Fibroblast of the conjunctiva (primary cell): ENCODE measurements at regions not wholly inside any gene's neighbourhood (a gene's known extent, or its start where the extent isn't known, plus 50 kb on each side); places are given as distances from the start of the nearest gene placed in this dataset.
"Not testable (repeated sequence)": the region's sequence is repeated elsewhere in the genome, so short reads cannot be mapped to it uniquely, and the experiment has no call there.

Source experiments
- DNase-seq: peaks from one replicate; pipeline ENCODE4 v3.0.0-alpha.2; 2010; ENCODE audit warnings: low read depth

GRCh38 chr18:55735969-55736368, 148.0 kb upstream of the TCF4 start:
- no peak for DNase-seq

- no peak for DNase-seq
Measured at GRCh38 chr18:55735199-55735855, 147.3 kb upstream of the TCF4 start.

DNA sequence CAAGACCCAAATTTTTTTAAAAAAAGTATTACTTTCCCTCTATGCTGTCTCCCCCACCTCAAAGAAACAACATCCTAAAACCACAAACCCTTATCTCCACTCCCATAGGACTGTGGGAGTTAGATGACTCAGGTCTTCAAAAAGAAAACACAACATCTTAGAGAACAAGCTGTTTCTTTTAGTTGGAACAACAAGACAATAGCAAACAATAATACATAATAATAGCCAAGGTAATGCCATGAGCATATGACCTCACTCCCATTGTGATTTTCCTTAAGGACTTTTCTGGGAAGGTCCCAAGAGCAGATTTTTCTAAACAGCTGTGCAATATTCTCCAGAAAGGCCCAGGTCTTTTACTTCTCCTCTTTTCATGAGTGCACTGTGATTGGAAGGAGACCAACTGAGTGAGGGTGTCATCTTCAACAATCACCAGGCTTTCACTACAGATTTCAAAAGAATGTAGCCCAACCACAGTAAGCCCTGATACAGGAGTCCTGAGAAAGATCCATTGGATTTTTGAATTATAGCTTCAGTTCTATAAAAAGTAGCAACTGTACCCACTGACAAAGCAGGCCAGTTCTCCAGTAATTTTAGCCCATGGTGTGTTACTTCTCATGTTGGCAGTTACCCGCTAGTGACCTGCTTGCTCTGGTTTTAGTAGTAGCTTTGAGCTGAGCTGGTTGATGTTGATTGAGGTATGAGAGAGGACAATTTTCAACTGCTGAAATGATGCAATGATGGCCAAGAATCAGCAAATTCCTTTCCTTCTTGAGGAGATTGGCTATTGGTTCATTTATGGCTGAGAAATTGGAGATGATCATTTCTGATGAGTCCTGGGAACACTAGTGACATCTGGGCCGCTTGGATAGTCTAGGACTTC, 144.5 kb upstream of the TCF4 start:
- DNase-seq, result no peak

GRCh38 chr18:55731594-55732042, 143.6 kb upstream of the TCF4 start:
- no peak for DNase-seq

- not testable (repeated sequence) for DNase-seq
Measured at GRCh38 chr18:55721006-55721405, 133.0 kb upstream of the TCF4 start.

DNA sequence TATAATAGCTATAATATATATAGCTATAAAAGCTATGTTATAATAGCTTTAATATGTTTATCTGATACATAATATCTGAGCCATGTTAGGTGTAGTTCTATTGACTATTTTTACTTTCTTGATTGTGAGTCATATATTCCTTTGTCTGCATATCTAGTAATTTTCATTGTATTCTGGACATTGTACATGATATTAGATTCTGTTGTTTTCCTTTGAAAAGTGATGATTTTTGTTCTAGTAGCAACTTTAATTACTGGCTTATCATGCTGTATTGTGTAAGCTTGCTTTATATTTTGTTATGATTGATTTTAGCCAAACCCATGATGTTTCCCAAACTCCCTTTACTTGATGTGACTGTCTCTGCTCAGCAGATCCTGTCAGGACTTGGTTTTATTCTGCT, 125.7 kb upstream of the TCF4 start:
- DNase-seq, result no peak

GRCh38 chr18:55706898-55707297, 118.9 kb upstream of the TCF4 start:
- peak; percentile 21 for DNase-seq

DNA sequence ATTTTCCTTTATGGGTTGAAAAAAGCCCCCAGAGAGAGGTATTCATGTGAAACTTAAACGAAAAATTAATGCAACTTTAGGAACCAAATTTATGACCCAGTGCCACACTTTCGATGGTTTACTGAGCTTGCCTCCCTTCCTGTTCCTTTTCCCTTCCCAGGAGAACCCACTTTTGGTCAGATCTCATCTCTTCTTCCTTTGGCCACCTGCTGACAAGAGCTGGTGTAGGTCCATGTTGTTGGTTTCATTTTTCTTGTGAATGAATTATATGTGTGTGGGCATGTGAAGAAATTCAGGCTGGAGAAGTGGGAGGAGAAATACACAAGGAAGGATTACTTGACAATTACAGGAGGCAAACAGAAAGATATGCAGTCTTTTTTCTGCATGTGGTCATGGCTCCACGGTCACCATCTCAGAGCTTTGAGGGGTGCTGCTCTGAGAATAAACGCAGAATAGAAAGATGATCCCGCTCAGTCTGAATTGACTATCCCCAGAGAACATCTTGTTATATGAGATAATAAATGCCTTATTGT, 111.3 kb upstream of the TCF4 start:
- DNase-seq, result no peak

DNA sequence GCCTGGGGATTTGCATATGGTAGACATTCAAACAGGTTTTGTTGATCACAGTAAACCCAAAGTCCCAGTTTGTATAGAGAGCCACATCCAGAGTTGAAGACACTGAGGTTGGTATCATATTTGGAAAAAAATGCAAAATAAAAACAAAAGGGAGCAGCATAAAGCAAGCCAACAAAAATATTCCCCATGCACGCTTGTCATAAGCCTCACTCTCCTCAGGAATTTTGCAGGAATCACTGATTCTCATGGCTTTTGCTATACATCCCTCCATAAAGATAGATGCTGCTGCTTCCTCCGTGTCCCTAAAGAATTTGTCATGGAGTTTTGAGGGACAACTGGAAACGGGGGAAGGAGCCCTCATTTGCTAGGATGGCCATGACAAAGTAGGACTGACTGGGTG, 108.8 kb upstream of the TCF4 start:
- no peak for DNase-seq

DNA sequence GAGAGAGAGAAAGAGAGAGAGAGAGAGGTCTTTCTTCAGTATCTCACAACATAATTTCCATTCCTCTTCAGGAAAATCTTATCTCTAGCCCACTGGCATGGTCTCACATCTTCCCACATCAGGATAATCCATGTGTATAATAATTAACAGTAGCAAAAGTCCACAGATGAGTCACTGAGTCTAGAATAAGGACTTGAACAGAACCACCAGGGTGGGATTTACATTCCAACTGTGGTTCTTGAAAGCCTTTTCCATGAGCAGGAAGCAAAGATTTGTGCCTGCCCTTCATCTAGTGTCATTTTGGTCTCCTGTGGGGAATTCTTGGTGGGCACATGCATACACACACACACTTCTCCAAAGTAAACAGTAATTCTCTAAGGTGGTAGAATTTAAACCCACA, 107.1 kb upstream of the TCF4 start:
- no peak for DNase-seq

DNA sequence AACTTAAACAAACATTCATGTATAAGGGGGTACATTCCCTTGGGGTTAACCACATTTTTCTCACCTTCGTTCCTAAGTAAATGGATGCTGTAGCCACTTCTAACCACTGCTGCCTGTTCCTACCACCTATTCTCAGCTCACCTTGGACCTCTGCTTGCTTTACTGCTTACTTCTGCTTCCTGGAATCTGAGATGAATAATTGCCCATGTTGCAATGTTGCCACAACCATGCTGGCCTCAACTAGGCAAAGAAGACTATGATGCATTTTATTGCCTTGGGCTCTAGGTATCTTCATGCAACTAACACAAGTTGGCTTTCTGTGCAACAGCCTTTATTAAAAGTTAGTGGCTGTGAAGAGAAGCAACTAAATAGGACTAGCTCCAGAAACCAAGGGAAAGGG, 106.3 kb upstream of the TCF4 start:
- no peak for DNase-seq

DNA sequence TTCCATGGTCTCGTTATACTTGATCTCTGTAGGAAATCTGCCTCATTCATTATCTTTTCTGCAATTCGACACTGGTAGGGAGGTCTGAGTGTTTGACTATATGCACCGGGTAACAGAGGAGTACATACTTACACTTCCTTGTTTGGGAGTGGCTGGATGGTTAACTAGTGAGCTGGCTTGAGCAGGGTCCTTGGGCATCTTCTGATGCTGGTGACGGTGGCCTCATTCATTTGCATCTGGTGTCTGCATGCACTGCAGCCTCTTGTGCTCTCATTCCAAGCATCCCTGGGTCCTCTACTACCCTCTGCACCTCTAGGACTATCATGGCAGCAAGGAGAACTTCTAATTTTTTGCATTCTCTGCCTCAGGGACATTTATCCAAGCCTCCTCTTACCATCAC, 100.0 kb upstream of the TCF4 start:
- DNase-seq, result no peak

DNA sequence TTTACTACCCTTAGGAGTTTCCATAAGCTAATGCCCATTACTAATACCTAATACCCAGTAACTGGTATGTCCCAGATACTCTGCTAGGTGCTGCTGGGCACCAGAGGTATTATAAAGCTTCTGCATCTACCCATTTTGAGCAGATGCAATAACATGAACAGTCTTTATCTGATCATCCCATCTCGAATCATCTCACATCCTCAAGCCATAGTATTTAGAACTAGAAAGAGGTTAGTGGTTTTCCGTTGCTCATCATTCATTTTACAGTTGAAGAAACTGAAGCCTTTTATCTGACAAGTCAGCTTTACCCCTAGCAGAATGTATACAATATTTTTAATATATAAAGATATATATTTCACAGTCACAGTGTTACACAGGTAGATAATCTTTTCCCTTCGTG, 99.1 kb upstream of the TCF4 start:
- DNase-seq, result no peak

DNA sequence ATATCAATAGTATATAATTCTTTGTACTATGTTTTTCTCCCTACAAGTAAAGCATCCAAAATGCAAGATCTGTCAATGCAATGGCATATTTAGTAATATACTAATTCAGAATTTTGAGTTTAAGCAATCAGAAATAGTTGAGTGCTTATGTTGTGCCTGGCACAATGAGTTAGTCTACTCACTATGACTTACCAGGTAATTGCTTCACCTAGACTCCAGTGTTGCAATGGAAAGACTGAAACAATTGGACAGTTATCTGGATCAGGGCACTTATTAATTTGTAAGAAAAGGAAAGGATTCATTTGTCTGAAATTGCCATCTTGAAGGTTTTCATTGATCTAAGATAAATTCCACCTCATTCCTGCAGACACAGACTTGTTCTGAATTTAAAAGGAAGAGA, 97.6 kb upstream of the TCF4 start:
- no peak for DNase-seq

- DNase-seq, result no peak
Measured at GRCh38 chr18:55672574-55673361, 84.8 kb upstream of the TCF4 start.

DNA sequence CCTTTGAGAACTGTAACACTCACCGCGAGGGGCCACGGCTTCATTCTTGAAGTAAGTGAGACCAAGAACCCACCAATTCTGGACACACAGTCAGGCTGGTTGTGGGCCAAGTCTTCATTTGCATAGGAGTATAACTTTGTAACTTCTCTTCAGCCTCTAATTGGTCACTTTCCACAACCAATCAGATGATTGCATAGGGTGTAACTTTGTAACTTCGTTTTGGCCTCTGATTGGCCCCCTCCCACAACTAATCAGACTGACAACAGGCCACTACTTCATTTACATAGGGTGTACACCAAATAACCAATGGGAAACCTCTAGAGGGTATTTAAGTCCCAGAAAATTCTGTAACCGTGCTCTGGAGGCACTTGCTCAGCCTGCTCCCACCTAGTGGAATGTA, 77.5 kb upstream of the TCF4 start:
- no peak for DNase-seq

GRCh38 chr18:55664758-55665400, 76.9 kb upstream of the TCF4 start:
- DNase-seq, result not testable (repeated sequence)

DNA sequence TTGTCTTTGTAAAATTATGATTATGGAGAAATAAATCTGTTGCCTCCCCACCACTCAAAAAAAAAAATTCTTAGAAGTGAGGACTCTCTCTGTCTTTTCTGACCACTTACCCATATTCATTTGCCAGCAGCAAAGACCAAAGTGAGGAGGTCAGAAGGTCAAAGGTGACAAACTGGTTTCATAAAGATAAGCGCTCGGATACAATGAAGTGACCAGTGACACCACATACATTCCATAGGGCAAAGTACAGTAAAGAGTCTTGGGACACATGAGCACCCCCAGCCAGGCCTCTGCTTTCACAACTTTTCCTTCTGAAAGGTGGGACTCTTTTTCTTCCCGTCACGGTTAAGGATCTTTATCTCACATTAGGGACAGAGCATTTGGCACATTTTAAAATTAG, 75.9 kb upstream of the TCF4 start:
- DNase-seq, result no peak

DNA sequence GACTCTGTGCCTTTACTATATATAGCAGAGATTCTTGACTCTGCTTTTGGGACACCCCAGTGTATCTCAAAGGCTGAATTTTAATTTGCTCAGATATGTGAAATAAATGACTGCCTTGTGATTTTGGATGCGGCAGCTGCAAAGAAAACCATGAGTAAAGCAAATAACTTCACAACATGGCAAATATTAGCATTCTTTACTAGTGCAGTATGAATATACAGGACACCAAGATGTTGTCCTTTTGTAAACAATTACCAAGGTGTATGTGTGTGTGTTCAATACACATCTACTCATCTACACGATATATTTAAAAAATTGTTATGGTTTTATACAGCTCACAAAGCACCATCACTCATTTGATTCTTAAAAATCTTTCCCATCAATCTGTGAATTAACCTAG, 70.6 kb upstream of the TCF4 start:
- no peak for DNase-seq

DNA sequence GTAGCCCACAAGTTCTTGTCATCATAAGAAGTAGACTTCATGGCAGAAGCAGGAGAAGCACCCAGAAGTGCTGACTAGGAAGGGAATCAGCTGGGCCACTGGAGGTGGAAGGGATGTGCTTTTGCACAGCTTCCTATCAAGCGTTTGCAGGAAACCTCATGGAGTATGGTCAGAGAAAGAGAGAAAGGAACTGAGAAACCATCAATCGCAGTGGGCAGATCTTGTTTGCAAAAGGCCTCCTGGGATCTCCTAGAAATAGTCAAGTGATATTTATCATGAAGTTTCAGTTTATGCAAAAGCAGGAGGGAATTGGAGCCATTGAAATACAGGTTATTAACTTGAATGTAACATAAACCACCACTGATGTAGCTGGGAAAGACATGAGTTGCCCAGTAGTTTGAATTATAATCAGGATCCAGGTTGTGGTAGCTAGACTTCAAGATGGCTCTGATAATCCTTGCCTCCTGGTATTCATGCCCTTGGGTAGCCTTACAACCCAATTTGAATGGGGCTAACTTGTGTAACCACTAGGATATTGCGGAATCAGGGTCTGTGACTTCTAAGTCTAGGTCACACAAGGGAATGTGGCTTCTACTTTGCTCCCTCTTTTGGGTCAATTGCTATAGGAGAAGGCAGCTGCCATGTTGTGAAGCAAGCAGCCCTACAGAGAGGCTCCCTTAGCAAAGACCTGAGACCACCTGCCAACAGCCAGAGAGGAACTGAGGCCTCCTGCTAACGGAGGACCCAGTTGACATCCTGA, 69.8 kb upstream of the TCF4 start:
- no peak for DNase-seq

DNA sequence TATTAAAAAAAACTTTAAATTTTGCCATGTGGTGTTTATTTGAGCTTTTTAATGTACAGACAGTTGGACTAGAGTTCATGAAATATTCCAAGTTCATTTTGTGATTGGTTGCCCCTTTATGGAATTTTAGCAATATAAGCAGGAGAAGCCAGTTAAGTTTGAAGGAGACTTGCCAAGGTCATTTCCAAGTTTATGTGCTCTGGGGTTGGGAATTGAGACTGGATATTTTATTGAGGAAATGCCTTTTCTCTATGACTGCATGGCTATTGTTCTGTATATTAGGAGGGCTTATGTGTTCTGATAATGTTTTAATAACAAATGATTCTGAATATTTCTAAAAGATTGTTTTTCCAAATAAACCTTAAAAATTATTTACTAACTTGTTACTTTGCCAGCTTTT, 67.0 kb upstream of the TCF4 start:
- no peak for DNase-seq
